H1 (cell line): ENCODE measurements at regions not wholly inside any gene's neighbourhood (a gene's known extent, or its start where the extent isn't known, plus 50 kb on each side); places are given as distances from the start of the nearest gene placed in this dataset.

Source experiments
- BCL11A ChIP-seq, 2 experiments: IDR thresholded peaks; one replicate each; pipeline ENCODE4 v1.6.1; 2011; ENCODE audit warnings: low read depth in 2 of 2, low read length in 2 of 2, mild to moderate bottlenecking in 2 of 2
- CBX5 ChIP-seq: fragments of 300-800, 300-1000 bp; sonication (generic); IDR thresholded peaks from 2 replicates; pipeline ENCODE4 v1.7.1; 2016; ENCODE audit warnings: antibody characterized with exemption, low read length, low read depth
- CEBPB ChIP-seq: IDR thresholded peaks from 2 replicates; pipeline ENCODE4 v1.6.1; 2012; ENCODE audit warnings: low read depth, low read length
- CHD2 ChIP-seq: IDR thresholded peaks from 2 replicates; pipeline ENCODE4 v1.6.1; 2012; ENCODE audit warnings: low read length, improper control_type of control experiment
- EP300 ChIP-seq, 2 experiments: IDR thresholded peaks; 1 replicate in 1 of 2; 2 replicates in 1 of 2; pipeline ENCODE4 v1.6.1; 2011 to 2012; ENCODE audit warnings: low read depth in 2 of 2, low read length in 2 of 2, mild to moderate bottlenecking in 2 of 2, borderline replicate concordance in 1 of 2, inconsistent platforms in 1 of 2, moderate library complexity in 1 of 2
- KDM1A ChIP-seq: fragments of 200-600, 300-600 bp; sonication (generic); IDR thresholded peaks from 2 replicates; pipeline ENCODE4 v1.7.1; 2016; ENCODE audit warnings: mild to moderate bottlenecking, low read length, borderline replicate concordance
- SIN3A ChIP-seq, 2 experiments: IDR thresholded peaks in 1 of 2; conservative IDR thresholded peaks in 1 of 2; 2 replicates each; pipeline ENCODE4 v1.6.1; 2011 to 2012; ENCODE audit warnings: low read length in 2 of 2, improper control_type of control experiment in 1 of 2, low read depth in 1 of 2, mild to moderate bottlenecking in 1 of 2
- TBP ChIP-seq: IDR thresholded peaks from 2 replicates; pipeline ENCODE4 v1.6.1; 2011; ENCODE audit warnings: low read depth, low read length, improper control_type of control experiment
- TEAD4 ChIP-seq: IDR thresholded peaks from 2 replicates; pipeline ENCODE4 v1.6.1; 2012; ENCODE audit warnings: low read depth, low read length, inconsistent platforms, mixed read lengths
- TF ChIP-seq, protein P1 (sequence below): fragments of 300-600 bp; sonication (generic); IDR thresholded peaks from 2 replicates; pipeline ENCODE4 v1.7.1; 2012; ENCODE audit warnings: low read length, moderate library complexity, mild to moderate bottlenecking, inconsistent platforms; ENCODE audit not compliant: insufficient replicate concordance
- TF ChIP-seq, protein P2 (sequence below): IDR thresholded peaks from 2 replicates; pipeline ENCODE4 v1.6.1; 2012; ENCODE audit warnings: inconsistent platforms

DNA sequence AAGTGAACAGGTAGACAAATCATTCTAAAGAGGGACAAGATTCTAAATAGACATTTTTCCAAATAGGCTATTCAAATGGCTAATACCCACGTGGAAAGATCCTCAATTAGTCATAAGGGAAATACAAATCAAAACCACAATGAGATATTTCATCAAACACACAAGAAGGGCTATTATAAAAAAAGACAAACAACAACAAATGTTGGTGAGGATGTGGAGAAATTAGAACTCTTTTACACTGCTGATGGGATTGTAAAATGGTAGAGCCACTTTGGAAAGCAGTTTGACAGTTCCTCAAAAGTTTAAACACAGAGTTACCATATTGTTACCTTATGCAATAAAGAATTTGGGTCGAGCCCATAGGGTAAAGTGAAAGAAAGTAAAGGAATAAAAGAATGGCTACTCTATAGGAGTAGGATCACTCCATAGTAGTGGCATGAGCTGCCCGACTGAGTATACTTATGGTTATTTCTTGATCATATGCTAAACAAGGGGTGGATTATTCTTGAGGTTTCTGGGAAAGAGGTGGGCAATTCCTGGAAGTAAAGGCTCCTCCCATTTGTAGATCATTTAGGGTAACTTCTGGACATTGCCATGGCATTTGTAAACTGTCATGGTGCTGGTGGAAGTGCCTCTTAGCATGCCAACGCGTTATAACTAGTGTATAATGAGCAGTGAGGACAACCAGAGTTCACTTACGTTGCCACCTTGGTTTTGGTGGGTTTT lies 58.9 kb upstream of the FAM9C start (continued):
- TF ChIP-seq, protein P1, sequence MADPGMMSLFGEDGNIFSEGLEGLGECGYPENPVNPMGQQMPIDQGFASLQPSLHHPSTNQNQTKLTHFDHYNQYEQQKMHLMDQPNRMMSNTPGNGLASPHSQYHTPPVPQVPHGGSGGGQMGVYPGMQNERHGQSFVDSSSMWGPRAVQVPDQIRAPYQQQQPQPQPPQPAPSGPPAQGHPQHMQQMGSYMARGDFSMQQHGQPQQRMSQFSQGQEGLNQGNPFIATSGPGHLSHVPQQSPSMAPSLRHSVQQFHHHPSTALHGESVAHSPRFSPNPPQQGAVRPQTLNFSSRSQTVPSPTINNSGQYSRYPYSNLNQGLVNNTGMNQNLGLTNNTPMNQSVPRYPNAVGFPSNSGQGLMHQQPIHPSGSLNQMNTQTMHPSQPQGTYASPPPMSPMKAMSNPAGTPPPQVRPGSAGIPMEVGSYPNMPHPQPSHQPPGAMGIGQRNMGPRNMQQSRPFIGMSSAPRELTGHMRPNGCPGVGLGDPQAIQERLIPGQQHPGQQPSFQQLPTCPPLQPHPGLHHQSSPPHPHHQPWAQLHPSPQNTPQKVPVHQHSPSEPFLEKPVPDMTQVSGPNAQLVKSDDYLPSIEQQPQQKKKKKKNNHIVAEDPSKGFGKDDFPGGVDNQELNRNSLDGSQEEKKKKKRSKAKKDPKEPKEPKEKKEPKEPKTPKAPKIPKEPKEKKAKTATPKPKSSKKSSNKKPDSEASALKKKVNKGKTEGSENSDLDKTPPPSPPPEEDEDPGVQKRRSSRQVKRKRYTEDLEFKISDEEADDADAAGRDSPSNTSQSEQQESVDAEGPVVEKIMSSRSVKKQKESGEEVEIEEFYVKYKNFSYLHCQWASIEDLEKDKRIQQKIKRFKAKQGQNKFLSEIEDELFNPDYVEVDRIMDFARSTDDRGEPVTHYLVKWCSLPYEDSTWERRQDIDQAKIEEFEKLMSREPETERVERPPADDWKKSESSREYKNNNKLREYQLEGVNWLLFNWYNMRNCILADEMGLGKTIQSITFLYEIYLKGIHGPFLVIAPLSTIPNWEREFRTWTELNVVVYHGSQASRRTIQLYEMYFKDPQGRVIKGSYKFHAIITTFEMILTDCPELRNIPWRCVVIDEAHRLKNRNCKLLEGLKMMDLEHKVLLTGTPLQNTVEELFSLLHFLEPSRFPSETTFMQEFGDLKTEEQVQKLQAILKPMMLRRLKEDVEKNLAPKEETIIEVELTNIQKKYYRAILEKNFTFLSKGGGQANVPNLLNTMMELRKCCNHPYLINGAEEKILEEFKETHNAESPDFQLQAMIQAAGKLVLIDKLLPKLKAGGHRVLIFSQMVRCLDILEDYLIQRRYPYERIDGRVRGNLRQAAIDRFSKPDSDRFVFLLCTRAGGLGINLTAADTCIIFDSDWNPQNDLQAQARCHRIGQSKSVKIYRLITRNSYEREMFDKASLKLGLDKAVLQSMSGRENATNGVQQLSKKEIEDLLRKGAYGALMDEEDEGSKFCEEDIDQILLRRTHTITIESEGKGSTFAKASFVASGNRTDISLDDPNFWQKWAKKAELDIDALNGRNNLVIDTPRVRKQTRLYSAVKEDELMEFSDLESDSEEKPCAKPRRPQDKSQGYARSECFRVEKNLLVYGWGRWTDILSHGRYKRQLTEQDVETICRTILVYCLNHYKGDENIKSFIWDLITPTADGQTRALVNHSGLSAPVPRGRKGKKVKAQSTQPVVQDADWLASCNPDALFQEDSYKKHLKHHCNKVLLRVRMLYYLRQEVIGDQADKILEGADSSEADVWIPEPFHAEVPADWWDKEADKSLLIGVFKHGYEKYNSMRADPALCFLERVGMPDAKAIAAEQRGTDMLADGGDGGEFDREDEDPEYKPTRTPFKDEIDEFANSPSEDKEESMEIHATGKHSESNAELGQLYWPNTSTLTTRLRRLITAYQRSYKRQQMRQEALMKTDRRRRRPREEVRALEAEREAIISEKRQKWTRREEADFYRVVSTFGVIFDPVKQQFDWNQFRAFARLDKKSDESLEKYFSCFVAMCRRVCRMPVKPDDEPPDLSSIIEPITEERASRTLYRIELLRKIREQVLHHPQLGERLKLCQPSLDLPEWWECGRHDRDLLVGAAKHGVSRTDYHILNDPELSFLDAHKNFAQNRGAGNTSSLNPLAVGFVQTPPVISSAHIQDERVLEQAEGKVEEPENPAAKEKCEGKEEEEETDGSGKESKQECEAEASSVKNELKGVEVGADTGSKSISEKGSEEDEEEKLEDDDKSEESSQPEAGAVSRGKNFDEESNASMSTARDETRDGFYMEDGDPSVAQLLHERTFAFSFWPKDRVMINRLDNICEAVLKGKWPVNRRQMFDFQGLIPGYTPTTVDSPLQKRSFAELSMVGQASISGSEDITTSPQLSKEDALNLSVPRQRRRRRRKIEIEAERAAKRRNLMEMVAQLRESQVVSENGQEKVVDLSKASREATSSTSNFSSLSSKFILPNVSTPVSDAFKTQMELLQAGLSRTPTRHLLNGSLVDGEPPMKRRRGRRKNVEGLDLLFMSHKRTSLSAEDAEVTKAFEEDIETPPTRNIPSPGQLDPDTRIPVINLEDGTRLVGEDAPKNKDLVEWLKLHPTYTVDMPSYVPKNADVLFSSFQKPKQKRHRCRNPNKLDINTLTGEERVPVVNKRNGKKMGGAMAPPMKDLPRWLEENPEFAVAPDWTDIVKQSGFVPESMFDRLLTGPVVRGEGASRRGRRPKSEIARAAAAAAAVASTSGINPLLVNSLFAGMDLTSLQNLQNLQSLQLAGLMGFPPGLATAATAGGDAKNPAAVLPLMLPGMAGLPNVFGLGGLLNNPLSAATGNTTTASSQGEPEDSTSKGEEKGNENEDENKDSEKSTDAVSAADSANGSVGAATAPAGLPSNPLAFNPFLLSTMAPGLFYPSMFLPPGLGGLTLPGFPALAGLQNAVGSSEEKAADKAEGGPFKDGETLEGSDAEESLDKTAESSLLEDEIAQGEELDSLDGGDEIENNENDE = no peak
- no peak for TF ChIP-seq CEBPB
- TF ChIP-seq, protein P2, sequence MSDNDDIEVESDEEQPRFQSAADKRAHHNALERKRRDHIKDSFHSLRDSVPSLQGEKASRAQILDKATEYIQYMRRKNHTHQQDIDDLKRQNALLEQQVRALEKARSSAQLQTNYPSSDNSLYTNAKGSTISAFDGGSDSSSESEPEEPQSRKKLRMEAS = no peak
- no peak for TF ChIP-seq TEAD4
- no peak for TF ChIP-seq BCL11A (IDR thresholded peaks at IDR 0.05; ENCODE audit: low read depth in 2 of 2, low read length in 2 of 2)
- TF ChIP-seq CBX5 = no peak
- no peak for TF ChIP-seq SIN3A (conservative IDR thresholded peaks at IDR 0.05 in 1 of 2, IDR thresholded peaks at IDR 0.05 in 1 of 2; ENCODE audit: low read depth in 1 of 2, low read length in 2 of 2)
- TF ChIP-seq EP300 (IDR thresholded peaks at IDR 0.05; ENCODE audit: borderline replicate concordance in 1 of 2, low read depth in 2 of 2, low read length in 2 of 2) = no peak
- TF ChIP-seq CHD2 = no peak
- no peak for TF ChIP-seq KDM1A
- TF ChIP-seq TBP = no peak
